Ureter (tissue), 1 donor: ENCODE measurements at regions not wholly inside any gene's neighbourhood (a gene's known extent, or its start where the extent isn't known, plus 50 kb on each side); places are given as distances from the start of the nearest gene placed in this dataset.

Experiments used
- DNase-seq: peaks from one replicate; pipeline ENCODE4 v3.0.0-alpha.2; 2020; ENCODE audit warnings: low spot score
- donor health status: DM: yes; HTN: yes; CAD: no.

DNA sequence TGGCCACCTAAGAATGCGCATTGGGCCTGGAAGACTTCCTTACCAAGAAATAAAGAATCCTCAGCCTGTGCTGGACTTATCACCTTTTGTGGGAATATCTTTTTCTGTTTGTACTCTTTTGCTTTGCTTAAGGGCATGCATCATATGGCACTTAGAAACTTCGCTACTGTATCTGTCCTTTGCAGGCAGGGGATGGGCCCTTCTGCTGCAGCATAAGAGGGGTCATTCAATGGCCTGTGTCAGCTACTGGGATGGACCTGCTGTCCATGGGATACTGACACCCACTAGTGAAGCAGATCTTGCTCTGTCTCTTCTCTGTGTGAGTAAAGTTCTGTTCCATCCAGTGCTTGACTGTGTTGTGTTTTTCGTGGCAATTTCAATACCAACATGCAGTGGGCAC is 239.0 kb upstream of the JUN start:
- DNase-seq = no peak

DNA sequence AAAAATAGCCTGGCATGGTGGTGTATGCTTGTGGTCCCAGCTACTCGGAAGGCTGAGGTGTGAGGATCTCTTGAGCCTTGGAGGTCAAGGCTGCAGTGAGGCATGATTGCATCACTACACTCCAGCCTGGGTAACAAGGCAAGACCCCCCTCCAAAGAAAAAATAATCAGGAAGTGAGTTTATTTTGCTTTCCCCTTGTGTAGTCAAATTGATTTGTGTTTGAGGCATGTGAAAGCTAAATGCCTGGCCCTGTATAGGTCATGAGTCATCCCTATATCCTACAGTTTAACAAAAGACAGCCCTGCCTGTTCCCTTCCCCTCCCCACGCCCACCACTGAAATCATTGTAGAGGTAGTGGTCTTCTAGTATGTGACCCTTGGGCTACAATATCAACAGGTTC is 241.4 kb upstream of the JUN start:
- DNase-seq = no peak

DNA sequence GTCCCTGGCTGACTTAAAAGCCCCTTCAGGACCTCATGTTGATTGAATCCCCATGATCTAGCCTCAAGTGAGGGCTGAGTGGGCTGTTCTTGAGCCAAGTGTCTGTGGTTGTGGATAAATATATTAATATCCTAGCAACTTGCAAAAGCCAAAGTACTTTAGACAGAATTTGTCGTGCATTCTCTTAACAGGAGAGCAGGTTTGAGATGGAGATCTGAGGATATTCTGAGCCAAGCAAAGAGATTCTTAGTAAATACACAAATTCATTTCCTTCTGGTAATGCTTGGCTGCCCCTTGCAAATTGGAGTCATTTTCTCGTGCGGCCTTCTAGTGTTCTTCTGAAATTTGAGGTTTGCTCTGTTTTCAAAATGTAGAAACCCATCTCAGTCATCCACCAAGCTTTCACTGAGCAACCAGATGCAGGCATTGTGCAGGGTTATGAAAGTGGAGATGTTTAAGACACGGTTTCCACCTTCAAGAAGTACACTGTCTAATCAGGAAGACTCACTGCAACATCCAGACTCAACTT is 242.1 kb upstream of the JUN start:
- DNase-seq = no peak

DNA sequence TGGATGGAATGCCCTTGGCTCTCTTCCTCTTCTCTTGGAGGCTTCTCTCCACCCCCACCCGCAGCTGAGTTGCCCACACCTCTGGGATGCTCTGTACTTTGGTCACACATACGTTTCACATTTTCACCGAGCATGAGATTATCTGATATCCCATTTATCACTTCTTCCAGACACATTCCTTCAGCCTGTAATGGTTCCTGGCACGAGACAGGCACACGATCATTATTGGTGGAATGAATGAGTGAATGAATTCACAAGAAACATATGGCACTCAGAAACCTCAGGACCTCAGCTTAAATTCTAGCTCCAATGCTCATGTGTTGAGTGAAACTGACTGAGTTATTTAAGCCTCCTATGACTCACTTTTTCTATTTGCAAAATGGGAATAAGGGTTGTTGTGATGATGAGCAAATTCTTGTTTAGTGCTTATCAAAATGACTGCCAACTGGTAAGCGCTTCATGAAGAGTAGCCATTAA is 242.7 kb upstream of the JUN start:
- no peak for DNase-seq

DNA sequence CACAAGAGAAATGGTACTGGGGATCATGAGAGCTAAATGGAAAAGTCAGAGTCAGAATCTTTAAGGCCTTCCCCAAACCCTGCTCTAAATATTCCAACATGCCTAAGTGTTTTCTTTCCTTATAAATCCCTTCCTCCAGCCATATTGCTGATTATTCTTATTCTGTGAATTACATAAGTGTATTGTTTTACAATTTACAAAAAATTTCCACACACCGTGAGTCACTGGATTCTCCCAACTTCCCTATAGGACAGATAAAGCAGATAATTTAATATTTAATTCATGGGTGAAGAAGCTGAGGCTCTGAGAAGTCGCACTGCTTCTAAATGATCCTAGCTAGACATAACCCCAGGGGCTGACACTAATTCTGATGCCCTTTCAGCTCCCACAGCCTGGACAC is 243.3 kb upstream of the JUN start:
- DNase-seq = no peak

DNA sequence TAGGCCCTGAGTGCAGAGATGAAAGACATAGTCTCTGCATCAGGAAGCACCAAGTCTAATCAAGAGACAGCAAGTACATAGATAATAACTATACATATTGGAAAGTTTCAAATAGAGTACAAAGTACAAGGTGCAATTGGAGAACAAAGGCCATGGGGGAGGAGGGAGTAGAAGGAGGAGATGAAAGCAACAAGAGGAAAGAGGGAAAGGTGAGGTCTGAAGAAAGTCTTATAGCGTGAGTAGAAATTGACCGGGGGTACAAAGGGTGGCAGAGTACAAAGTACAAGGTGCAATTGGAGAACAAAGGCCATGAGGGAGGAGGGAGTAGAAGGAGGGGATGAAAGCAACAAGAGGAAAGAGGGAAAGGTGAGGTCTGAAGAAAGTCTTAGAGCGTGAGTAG is 244.2 kb upstream of the JUN start:
- no peak for DNase-seq

DNA sequence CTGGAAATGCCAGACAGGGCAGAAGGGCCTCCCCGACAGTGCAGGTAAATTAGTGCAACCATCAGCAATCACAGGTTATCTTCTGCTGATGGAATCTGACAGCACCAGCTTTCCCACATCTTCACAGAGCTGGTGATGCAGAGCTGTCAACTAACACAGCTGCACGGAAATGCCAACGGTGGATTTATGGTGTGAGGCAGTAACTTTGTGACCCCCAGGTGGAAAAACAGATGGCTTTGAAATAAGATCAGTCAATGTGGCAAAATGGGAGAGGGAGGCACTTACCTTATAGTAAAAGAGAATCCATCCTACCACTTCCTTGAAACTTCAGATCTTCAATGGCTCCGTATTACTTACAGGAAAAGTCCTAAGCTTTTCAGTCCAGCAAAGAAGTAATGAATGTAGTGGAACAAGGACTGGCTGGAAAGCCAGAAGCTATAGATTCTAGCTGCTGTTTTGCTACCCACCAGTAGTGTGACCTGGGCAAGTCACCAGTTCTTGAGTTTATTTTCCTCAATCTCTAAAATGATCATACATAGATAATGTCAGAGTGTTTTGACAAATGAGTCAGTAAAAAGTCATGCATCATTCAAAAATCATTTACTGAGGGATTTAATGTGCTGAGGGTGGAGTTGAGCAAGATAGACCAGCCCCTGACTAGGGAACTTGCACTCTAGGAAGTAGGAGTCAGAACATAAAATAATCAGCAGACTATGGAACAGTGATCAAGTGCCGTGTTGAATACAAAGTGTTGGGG is 245.7 kb upstream of the JUN start:
- no peak for DNase-seq

DNA sequence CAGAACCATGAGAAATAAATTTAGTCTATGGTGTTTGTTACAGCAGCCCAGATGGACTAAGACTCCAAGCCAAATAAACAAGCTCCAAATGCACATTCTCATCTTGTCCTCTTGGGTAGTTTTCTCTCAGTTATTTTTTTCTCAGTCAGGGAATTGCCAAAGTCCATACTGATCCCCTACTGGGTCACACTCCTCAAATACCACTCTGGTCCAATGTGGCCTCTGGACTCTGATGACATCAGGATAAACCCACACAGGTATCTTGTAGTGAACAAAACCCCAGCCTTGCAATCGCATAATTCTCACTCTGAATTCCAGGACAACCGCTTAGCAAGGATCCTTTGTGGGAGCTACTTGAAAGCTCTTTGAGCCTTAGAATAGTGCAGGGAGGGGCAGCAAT is 248.4 kb upstream of the JUN start:
- DNase-seq = no peak

DNA sequence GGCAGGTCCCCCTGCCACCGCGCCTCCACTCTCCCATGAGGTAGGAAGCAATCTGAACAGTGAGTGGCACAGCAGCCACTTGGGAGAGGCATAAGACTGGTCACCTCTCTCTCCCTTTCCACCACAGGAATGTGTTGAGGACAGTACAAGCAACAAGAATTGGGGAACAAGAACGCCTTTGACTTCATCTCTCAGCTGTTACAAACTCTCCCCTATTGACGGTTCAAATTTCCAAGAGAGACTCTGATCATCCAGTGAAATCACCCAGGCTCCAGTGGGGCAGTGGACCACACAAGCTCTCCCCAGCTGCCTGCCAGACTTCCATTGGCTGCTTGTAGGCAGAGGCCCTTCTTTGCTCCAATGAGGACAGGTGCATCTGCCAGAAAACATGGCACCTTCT is 249.9 kb upstream of the JUN start:
- DNase-seq = no peak

DNA sequence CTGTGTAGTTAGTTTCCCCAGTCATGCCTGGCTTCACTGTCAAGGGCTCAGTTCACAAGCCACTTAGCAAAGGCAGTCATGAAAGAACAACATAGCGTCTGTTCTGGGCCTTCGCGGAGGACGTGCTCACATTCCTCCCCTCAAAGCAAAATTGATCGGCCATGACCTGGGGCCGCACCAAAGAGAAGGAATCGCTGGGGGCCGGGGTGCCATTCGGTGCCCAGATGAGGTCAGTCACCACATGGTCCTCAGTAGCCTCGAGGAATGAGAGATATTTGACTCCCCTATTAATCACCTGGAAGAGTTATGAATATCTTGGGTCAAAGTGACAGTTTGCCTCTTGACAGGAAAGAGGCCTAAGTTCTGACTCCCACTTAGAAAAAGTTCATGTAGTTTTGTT is 251.1 kb upstream of the JUN start:
- DNase-seq = no peak

DNA sequence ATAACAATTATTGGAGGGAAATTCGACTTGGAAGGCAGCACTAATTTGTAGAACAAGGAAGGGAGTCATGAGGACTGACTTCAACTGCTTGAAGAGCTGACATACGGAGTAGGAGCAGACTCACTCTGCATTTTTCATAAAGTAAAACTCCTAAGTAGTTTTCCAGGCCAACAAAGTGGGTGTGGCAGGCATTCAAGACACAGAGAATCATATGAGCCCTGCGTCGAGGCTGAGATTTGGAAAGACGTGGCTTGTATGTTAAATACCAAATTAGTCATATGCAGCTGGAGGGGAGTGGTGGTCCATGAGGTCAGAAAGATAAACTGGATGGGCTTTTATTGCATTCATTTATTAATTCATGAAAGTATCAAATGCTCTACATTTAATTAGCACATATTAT is 255.7 kb upstream of the JUN start:
- DNase-seq = no peak

DNA sequence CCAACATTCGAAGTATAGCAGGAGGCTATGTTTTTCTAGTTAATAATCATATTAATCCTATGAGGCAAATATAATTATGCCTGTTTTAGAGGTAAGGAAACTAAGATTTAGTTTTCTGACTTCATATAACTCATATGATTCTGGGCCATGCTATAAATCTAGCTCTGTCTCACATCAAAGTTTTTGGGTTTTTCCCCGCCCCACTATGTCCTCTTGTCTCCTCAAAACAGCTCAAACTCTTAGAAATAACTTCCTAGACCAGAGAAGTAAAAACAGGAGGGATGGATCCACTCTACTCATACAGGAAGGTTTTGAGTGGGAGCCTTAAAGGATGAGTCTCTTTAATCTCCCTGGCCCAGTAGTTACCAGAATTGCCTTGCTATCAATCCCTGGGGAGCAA is 256.4 kb upstream of the FGGY start:
- DNase-seq = no peak

DNA sequence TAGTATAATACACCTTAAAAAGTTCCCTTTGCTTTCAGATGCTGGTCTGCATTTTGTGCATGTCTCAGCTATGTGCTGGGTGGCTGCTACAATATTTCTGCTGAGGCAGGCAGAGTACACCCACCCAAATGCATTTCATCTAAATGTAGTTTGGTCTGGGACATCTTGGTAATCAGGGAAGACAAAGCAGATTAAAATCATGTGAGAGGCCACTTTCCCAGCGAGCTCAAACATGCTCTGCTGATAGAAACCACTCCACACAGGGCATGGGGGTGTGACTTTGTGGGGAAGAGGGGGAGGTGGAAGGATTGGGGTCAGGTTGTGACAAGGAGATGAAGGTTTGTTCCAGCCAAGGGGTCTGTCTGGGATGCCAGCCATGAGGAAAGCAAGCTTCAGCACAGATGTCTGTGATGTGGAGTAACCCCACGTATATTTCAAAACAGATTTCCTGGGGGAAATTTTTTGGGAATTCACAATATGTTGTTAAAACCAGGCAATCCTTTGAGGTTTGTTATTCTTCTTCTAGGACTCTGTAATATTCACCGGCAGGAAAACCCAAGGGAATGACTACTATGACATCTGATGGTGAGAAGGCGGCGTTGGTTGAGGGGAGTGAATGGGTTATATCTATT is 255.1 kb upstream of the FGGY start:
- no peak for DNase-seq

DNA sequence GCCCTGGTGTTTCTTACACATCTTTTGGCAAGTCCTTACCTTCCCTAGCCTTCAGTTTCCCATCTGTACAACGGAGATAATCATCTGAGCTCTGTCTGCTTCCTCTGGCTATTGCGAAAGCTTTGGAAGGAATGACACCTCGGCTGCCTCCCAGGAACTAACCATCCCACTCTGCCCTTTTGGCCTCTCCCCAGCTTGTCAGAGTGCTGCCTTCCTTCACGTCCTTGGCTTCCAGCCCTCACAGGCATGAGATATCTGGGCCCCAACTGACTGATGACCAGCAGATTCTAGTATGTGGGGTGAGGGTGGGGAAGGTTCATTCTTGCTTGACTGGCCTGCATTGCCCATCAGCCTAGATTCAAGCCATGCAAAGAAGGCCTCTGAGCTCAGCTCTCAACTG is 253.1 kb upstream of the FGGY start:
- peak; percentile 79 for DNase-seq

DNA sequence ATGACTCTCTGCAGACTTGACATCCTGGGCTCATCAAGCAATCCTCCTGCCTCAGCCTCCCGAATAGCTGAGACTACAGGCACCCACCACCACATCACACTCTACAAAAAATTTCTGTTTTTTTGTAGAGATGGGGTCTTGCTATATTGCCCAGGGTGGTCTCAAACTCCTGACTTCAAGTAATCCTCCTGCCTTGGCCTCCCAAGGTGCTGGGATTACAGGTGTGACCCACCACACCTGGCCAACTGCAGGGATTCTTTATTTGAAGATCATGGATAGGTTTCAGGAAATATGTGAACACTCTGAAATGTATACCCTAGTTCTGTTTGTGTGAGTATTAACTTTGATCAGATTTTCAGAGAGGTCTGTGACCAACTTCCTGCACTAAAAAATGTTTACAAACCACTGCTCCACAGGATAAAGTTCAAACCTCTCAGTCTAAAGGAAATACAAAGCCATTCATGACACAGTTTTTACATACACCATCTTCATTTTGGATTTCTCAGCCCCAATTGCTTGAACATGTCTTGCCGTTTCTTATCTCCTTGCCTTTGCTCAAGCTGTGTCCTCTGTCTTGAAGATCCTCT is 252.3 kb upstream of the FGGY start:
- DNase-seq = no peak

DNA sequence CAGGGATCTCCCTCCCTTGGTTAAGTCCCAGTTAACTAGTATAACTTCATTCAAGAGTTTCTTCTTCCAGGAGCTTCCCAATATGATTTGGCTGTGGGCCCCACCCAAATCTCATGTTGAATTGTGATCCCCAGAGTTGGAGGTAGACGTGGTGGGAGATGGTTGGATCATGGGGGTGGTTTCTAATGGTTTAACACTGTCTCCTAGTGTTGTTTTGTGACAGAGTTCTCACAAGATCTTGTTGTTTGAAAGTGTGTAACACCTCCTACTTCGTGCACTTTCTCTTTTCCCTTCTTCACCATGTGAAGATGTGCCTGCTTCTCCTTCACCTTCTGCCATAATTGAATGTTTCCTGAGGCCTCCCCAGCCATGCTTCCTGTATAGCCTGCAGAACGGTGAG is 251.8 kb upstream of the FGGY start:
- DNase-seq = no peak

DNA sequence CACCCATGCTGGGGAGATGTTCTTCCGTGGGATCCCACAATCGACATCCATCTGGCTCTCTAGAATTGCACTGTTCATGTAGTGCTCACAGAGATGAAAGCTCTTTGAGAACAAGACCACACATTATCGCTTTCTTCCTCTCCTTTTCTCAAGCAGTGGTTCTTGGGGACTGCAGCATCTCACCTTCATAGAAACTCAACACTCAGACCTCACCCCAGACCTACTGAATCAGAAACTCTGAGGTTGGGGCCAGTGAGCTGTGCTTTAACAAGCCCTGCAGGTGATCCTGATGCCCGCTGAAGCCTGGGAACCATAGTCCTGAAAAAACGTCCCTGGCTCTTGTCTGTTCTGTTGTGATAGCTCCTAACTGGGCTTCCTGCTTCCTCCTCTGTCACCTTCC is 251.3 kb upstream of the FGGY start:
- no peak for DNase-seq

DNA sequence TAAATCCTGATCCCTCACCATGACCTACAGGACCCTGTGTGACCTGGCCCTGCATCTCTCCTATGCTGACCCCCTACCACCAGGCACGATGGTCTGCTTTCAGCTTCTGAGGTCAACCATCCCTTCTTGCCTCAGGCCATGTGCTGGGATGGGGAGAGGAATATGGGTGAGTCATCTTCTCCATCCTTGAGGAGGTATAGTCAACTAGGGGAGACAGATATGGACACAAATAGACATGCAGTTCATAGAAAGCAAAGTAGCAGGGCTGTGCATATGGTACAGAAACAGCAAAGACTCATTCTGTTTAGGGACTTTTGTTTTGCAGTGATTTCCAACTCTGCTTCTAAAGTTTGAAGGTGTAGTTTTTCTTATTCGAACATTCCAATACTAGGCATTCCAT is 250.8 kb upstream of the FGGY start:
- DNase-seq = no peak

DNA sequence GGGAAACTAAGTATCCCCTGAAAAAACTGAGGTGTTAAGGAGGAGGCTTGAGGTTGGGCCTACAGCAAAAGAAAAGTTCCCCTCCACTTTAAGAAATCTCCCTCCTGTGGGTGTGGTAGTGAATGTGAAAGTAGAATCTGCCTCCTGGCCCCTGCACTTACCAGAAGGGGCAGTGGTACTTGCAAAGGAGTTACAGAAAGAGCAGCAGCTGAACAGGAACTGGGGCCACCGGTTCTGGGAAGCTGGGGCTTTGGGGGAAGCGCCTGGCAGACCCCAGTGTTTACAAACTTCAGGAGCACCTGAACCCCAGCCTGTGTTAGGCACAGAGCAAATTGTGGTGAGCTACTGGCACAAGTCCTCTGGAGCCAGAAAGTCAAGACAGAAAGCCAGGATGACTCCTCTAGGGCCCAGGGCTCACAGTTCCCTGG is 250.2 kb upstream of the FGGY start:
- no peak for DNase-seq

DNA sequence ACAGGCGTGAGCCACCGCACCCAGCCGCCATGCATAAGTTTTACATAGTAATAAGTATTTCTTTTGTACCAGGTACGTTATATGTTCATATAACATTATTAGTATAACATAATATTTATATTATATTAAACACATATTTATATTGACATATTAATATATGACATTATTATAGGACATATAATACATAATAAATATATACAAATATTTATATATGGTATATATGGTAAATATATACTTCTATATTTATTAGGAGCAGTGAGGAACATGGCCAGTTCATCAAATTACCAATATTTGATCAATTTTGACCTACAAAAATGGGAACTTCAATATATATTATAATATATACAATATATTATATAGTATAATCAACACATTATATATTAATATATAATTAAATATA is 245.9 kb upstream of the FGGY start:
- DNase-seq = no peak

DNA sequence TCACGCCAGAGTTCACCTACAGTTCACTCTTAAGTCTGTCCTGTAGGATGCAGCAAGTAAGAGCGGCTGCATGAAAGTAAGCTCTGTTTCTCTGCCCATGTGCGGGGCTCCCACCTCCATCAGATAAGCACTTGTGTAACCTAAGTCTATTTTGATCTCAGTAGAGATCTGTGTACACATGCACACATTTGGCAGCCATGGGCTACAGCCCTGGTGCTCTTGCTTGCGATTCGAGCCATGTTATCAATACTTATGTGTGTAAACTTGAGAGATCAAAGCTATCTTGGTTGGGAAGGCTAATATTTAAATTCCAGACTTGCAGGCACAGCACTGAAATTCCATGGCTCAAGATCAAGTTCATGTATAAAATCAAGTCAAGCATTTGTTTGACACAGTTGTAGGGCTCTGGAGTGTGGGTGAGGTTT is 244.7 kb upstream of the FGGY start:
- no peak for DNase-seq

DNA sequence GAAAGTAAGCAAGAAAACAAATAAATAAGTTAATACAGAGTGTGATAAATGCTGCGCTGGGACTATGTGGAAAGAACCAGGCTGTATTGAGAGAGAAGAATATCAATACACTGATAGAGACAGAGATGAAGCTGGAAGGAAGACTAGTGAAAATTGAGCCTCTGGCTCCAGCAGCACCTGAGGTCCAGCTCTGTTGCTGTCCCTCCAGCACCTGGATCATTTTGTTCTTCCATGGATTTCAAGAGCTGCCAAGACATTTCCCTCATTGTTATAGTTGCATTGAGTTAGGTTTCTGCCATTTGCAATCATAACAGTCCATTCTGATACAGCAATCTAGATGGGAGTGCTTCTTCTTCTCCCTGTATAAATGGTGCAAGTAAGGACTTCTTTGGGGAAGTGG is 242.7 kb upstream of the FGGY start:
- DNase-seq = no peak
